ENCODE measurements at regions not wholly inside any gene's neighbourhood (a gene's known extent, or its start where the extent isn't known, plus 50 kb on each side); places are given as distances from the start of the nearest gene placed in this dataset.

DNA sequence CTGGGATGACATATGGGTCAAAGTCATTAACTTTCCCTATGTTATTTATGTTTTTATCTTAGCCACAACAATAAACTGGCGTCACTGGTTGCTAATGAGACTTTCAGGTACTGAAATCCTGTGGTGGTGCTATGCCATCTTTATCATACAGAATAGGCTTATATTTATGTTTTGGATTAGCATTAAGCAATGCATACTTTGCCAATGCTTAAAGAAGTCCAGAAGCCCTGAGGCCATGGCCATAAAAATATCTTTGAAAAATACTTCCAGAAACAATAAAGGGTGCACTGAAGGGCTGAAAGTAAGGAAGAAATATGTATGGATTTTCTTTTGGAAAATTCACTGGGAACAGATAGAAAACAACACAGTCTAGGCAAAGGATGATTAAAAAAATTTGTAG, 304.6 kb upstream of the SLC10A2 start:
- Histone ChIP-seq H4K20me1 (ENCODE audit: insufficient read depth, low read length) (no peaks in the 10 kb centered on the region), H3K27me3 (ENCODE audit: low read depth, low read length) (no peaks in the 10 kb centered on the region), H3K4me2 (ENCODE audit: low read length) (no peak overlapping the region), H3K36me3 (replicated peaks; ENCODE audit: low read depth, low read length) (no peaks in the 10 kb centered on the region), H3K4me3 (ENCODE audit: low read length) (no peak overlapping the region), H3K27ac (ENCODE audit: low read length) (no peak overlapping the region), H2AFZ (ENCODE audit: low read depth, low read length) (no peak overlapping the region), H3K4me1 (ENCODE audit: low read length) (no peaks in the 10 kb centered on the region), H3K9me3 (ENCODE audit: insufficient read depth, low read length) (no peaks in the 10 kb centered on the region; the same call in 1 of the 2 replicates), H3K79me2 (ENCODE audit: low read length) (no peaks in the 10 kb centered on the region), H3K9ac (ENCODE audit: low read length) (no peak overlapping the region)
- TF ChIP-seq, protein P1, sequence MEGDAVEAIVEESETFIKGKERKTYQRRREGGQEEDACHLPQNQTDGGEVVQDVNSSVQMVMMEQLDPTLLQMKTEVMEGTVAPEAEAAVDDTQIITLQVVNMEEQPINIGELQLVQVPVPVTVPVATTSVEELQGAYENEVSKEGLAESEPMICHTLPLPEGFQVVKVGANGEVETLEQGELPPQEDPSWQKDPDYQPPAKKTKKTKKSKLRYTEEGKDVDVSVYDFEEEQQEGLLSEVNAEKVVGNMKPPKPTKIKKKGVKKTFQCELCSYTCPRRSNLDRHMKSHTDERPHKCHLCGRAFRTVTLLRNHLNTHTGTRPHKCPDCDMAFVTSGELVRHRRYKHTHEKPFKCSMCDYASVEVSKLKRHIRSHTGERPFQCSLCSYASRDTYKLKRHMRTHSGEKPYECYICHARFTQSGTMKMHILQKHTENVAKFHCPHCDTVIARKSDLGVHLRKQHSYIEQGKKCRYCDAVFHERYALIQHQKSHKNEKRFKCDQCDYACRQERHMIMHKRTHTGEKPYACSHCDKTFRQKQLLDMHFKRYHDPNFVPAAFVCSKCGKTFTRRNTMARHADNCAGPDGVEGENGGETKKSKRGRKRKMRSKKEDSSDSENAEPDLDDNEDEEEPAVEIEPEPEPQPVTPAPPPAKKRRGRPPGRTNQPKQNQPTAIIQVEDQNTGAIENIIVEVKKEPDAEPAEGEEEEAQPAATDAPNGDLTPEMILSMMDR (IDR thresholded peaks at IDR 0.05; ENCODE audit: low read depth, low read length): no peak
- TF ChIP-seq EZH2phosphoT487 (IDR thresholded peaks at IDR 0.05; ENCODE audit: low read depth): no peak

- Histone ChIP-seq H3K4me3 (ENCODE audit: low read length) (no peak overlapping the region), H3K9ac (ENCODE audit: low read length) (no peak overlapping the region), H3K4me2 (ENCODE audit: low read length) (no peak overlapping the region), H3K27me3 (ENCODE audit: low read depth, low read length) (no peaks in the 10 kb centered on the region), H3K36me3 (replicated peaks; ENCODE audit: low read depth, low read length) (no peaks in the 10 kb centered on the region), H3K79me2 (ENCODE audit: low read length) (no peaks in the 10 kb centered on the region), H4K20me1 (ENCODE audit: insufficient read depth, low read length) (no peaks in the 10 kb centered on the region), H3K4me1 (ENCODE audit: low read length) (no peaks in the 10 kb centered on the region), H2AFZ (ENCODE audit: low read depth, low read length) (no peak overlapping the region), H3K9me3 (ENCODE audit: insufficient read depth, low read length) (no peaks in the 10 kb centered on the region), H3K27ac (ENCODE audit: low read length) (no peak overlapping the region)
- TF ChIP-seq, protein P1 (IDR thresholded peaks at IDR 0.05; ENCODE audit: low read depth, low read length): no peak
- no peak for TF ChIP-seq EZH2phosphoT487 (IDR thresholded peaks at IDR 0.05; ENCODE audit: low read depth)
These were observed 292.2 kb upstream of the SLC10A2 start for GRCh38 chr13:103358255-103358932.

DNA sequence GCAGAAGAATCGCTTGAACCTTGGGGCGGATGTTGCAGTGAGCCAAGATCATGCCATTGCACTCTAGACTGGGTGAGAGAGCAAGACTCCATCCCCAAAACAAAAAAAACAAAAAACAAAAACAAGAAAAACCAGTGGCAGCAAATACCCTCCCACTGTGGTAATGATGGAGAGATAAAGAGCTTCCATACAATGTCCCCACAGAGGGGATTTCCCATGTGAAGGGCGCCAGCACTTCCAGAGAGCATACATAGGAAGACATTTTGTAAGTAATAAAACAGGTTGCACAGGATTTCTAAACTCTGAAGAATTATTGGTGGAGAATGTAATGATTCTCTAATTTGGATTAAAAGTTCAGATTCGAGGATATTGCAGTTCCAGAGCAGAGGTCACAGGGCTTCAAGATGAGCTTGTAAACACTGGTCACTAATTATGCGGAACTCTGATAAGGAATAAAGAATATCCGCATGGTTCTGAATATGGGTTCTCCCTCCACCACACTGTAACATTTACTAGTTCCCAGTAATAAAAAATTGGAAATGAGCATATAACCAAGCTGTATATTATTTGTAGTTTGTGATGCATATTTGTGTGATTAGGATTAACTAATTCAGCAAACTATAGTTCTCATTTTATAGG, 290.1 kb upstream of the SLC10A2 start:
- TF ChIP-seq, protein P1 (IDR thresholded peaks at IDR 0.05; ENCODE audit: low read depth, low read length): no peak
- TF ChIP-seq EZH2phosphoT487 (IDR thresholded peaks at IDR 0.05; ENCODE audit: low read depth): no peak
- Histone ChIP-seq H3K4me1 (ENCODE audit: low read length) (no peaks in the 10 kb centered on the region), H3K36me3 (replicated peaks; ENCODE audit: low read depth, low read length) (no peaks in the 10 kb centered on the region), H3K27me3 (ENCODE audit: low read depth, low read length) (no peaks in the 10 kb centered on the region), H3K9me3 (ENCODE audit: insufficient read depth, low read length) (no peaks in the 10 kb centered on the region), H3K27ac (ENCODE audit: low read length) (no peak overlapping the region), H3K4me2 (ENCODE audit: low read length) (no peak overlapping the region), H3K4me3 (ENCODE audit: low read length) (no peak overlapping the region), H4K20me1 (ENCODE audit: insufficient read depth, low read length) (no peaks in the 10 kb centered on the region), H2AFZ (ENCODE audit: low read depth, low read length) (no peak overlapping the region), H3K9ac (ENCODE audit: low read length) (no peak overlapping the region), H3K79me2 (ENCODE audit: low read length) (no peaks in the 10 kb centered on the region)

- H3K4me2 ChIP-seq (ENCODE audit: low read length): no peak overlapping the region
- no peak overlapping the region for H3K4me3 ChIP-seq (ENCODE audit: low read length)
- TF ChIP-seq, protein P1 (IDR thresholded peaks at IDR 0.05; ENCODE audit: low read depth, low read length): no peak
- H3K9ac ChIP-seq (ENCODE audit: low read length): no peak overlapping the region
- no peaks in the 10 kb centered on the region for H3K36me3 ChIP-seq (replicated peaks; ENCODE audit: low read depth, low read length)
- H3K9me3 ChIP-seq (ENCODE audit: insufficient read depth, low read length): no peaks in the 10 kb centered on the region
- H2AFZ ChIP-seq (ENCODE audit: low read depth, low read length): no peak overlapping the region
- no peaks in the 10 kb centered on the region for H3K4me1 ChIP-seq (ENCODE audit: low read length)
- no peaks in the 10 kb centered on the region for H4K20me1 ChIP-seq (ENCODE audit: insufficient read depth, low read length)
- H3K27ac ChIP-seq (ENCODE audit: low read length): no peak overlapping the region
- no peaks in the 10 kb centered on the region for H3K27me3 ChIP-seq (ENCODE audit: low read depth, low read length)
- no peaks in the 10 kb centered on the region for H3K79me2 ChIP-seq (ENCODE audit: low read length)
These were observed 288.0 kb upstream of the SLC10A2 start for GRCh38 chr13:103354171-103354570.

Measured in OCI-LY3 (cell line).